ENCODE measurements at regions not wholly inside any gene's neighbourhood (a gene's known extent, or its start where the extent isn't known, plus 50 kb on each side); places are given as distances from the start of the nearest gene placed in this dataset.

DNA sequence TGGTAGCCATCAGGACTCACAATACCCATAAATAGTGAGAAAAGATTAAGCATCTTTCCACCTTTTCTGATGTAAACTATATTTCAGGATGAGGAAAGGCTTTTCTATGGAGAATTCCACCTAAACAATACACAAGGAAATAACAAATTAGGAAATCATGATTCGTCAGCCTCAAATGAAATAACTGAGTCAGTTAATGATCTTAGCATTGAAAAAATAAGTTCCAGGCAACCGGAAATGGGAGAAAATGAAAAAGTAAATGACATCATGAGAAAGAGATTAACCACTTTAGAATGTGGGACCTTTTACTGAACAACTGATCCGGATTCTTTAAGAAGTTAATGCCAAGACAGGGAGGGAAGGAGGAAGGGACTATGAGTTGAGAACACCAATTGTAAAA lies 742.3 kb downstream of the TNS3 start:
- Histone ChIP-seq H3K9me3 (no peaks in the 10 kb centered on the region), H3K36me3 (no peaks in the 10 kb centered on the region), H3K4me1 (no peaks in the 10 kb centered on the region), H3K27me3 (no peaks in the 10 kb centered on the region), H3K27ac (no peak overlapping the region), H3K4me3 (no peak overlapping the region)
- in situ Hi-C loops (cut with MboI; ENCODE audit: low sequenced_read_pairs in 4 of 4): no loop called here
- intact Hi-C loops (cut with DNase I; ENCODE audit: low total_unique reads): no loop called here
- DNase-seq (no peak), ATAC-seq (no peak)
- TF ChIP-seq, protein P1, sequence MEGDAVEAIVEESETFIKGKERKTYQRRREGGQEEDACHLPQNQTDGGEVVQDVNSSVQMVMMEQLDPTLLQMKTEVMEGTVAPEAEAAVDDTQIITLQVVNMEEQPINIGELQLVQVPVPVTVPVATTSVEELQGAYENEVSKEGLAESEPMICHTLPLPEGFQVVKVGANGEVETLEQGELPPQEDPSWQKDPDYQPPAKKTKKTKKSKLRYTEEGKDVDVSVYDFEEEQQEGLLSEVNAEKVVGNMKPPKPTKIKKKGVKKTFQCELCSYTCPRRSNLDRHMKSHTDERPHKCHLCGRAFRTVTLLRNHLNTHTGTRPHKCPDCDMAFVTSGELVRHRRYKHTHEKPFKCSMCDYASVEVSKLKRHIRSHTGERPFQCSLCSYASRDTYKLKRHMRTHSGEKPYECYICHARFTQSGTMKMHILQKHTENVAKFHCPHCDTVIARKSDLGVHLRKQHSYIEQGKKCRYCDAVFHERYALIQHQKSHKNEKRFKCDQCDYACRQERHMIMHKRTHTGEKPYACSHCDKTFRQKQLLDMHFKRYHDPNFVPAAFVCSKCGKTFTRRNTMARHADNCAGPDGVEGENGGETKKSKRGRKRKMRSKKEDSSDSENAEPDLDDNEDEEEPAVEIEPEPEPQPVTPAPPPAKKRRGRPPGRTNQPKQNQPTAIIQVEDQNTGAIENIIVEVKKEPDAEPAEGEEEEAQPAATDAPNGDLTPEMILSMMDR (IDR thresholded peaks at IDR 0.05 in 4 of 5, conservative IDR thresholded peaks at IDR 0.05 in 1 of 5): no peak
- TF ChIP-seq POLR2A (IDR thresholded peaks at IDR 0.05): no peak

DNA sequence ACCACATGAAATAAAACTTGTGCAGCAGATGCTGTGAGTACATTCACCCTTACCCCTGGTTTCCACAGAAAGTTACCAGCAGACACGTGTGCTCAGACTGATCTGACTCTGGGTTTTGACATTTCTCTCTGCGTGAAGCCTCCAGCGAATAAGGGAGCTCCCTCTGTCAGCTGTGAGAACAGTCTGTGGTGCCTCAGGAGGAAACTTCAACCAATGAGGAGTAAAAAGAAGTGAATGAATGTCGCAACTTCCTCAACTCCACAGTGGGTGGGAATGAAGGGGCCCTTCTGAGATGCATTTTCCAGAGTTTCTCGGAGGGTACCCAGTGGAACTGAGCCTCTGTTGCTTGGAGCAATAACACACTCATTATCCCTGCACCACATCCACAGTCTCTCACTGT lies 743.4 kb downstream of the TNS3 start:
- Histone ChIP-seq H3K27me3 (no peaks in the 10 kb centered on the region), H3K27ac (no peak overlapping the region), H3K4me1 (no peaks in the 10 kb centered on the region), H3K36me3 (no peaks in the 10 kb centered on the region), H3K9me3 (no peaks in the 10 kb centered on the region), H3K4me3 (no peak overlapping the region)
- ATAC-seq (no peak), DNase-seq (no peak)
- intact Hi-C loops (cut with DNase I; ENCODE audit: low total_unique reads): no loop called here
- TF ChIP-seq, protein P1 (IDR thresholded peaks at IDR 0.05 in 4 of 5, conservative IDR thresholded peaks at IDR 0.05 in 1 of 5): no peak
- no peak for TF ChIP-seq POLR2A (IDR thresholded peaks at IDR 0.05)
- in situ Hi-C loops (cut with MboI; ENCODE audit: low sequenced_read_pairs in 4 of 4): no loop called here

DNA sequence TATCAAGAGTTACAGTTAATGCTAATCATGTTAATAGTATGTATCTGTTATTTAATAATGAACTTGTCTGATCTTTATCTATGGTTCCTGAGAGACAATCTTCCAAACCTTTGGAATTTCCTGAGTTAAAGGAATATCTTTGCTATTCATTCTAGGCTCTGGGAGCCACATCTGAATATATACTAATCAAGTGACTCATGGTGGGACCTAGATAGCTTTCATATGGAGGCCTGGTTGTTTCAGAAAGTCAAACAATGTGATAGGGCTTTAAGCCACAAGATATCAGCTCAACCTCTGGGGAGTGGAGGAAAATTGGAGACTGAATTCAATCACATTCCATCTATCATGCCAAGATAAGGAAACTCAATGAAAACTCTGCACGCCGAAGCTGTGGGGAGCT lies 746.4 kb downstream of the TNS3 start:
- TF ChIP-seq, protein P1 (IDR thresholded peaks at IDR 0.05 in 4 of 5, conservative IDR thresholded peaks at IDR 0.05 in 1 of 5): no peak
- TF ChIP-seq POLR2A (IDR thresholded peaks at IDR 0.05): no peak
- Histone ChIP-seq H3K4me1 (no peaks in the 10 kb centered on the region), H3K4me3 (no peak overlapping the region), H3K27me3 (no peaks in the 10 kb centered on the region), H3K9me3 (no peaks in the 10 kb centered on the region), H3K36me3 (no peaks in the 10 kb centered on the region), H3K27ac (no peak overlapping the region)
- ATAC-seq: peak in 1 of 2 donors; percentile 9
- DNase-seq: no peak
- in situ Hi-C loops (cut with MboI; ENCODE audit: low sequenced_read_pairs in 4 of 4) (no loop called here), intact Hi-C loops (cut with DNase I; ENCODE audit: low total_unique reads) (no loop called here)

DNA sequence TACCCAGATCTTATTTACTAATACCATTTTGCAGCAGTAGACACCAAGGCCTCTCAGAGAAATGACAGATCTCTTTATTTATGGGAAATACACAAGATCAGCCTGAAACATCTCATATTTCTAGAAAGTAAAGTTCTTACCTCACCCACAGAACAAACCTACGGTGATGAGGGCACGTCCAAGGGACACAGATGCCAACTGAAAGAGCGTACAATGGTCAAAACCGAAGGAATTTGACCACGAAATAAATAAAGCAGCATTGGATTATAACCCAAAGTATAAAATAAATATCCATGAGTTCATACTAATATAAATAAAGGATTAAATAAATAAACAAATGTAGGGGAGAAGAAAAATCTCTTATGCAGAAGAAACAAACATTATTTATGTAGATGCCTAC lies 747.0 kb downstream of the TNS3 start:
- Histone ChIP-seq H3K4me3 (no peak overlapping the region), H3K36me3 (no peaks in the 10 kb centered on the region), H3K4me1 (no peaks in the 10 kb centered on the region), H3K27me3 (no peaks in the 10 kb centered on the region), H3K27ac (no peak overlapping the region), H3K9me3 (no peaks in the 10 kb centered on the region)
- ATAC-seq (no peak), DNase-seq (no peak)
- in situ Hi-C loops (cut with MboI; ENCODE audit: low sequenced_read_pairs in 4 of 4) (no loop called here), intact Hi-C loops (cut with DNase I; ENCODE audit: low total_unique reads) (no loop called here)
- TF ChIP-seq, protein P1 (IDR thresholded peaks at IDR 0.05 in 4 of 5, conservative IDR thresholded peaks at IDR 0.05 in 1 of 5): no peak
- TF ChIP-seq POLR2A (IDR thresholded peaks at IDR 0.05): no peak

DNA sequence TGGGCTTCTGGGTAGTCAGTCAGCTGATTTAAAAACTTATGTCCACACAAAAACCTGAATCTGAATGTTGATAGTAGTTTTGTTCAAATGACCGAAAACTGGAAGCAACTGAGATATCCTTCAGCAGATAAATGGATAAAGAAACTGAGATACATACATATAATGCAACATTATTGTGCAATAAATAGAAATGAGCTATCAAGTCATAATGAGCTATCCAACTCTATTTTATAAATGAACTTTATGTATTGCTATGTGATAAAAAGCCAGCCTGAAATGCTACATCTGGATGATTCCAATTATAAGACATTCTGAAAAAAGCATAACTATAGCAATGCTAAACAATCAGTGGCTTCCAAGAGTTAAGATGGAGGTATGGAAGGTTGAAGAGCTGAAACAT lies 748.7 kb downstream of the TNS3 start:
- no peak for DNase-seq
- intact Hi-C loops (cut with DNase I; ENCODE audit: low total_unique reads): no loop called here
- TF ChIP-seq POLR2A (IDR thresholded peaks at IDR 0.05): no peak
- TF ChIP-seq, protein P1 (IDR thresholded peaks at IDR 0.05 in 4 of 5, conservative IDR thresholded peaks at IDR 0.05 in 1 of 5): no peak
- Histone ChIP-seq H3K27ac (no peak overlapping the region), H3K9me3 (no peaks in the 10 kb centered on the region), H3K4me3 (no peak overlapping the region), H3K27me3 (no peaks in the 10 kb centered on the region), H3K36me3 (no peaks in the 10 kb centered on the region), H3K4me1 (no peaks in the 10 kb centered on the region)
- no peak for ATAC-seq
- in situ Hi-C loops (cut with MboI; ENCODE audit: low sequenced_read_pairs in 4 of 4): no loop called here
